CD14-positive monocyte (primary cell): ENCODE measurements at regions not wholly inside any gene's neighbourhood (a gene's known extent, or its start where the extent isn't known, plus 50 kb on each side); places are given as distances from the start of the nearest gene placed in this dataset.

Experiments
- DNase-seq, 3 donors: peaks; one replicate each; pipeline ENCODE4 v3.0.0-alpha.2; 2011 to 2022
- H2AFZ ChIP-seq: 2 replicates; pipeline ENCODE4 v1.6.0; 2012; ENCODE audit warnings: mild to moderate bottlenecking, low read depth, low read length, inconsistent platforms; ENCODE audit not compliant: insufficient read depth, poor library complexity, severe bottlenecking
- H3K27ac ChIP-seq, 2 donors: 1 replicate in 1 of 2; 2 replicates in 1 of 2; pipeline ENCODE4 v1.5.1; 2012 to 2013; ENCODE audit warnings: low read length in 2 of 2, control low read depth in 1 of 2, inconsistent platforms in 1 of 2, low read depth in 1 of 2, mild to moderate bottlenecking in 1 of 2
- H3K27me3 ChIP-seq, 2 donors: one replicate each; pipeline versions ENCODE4 v1.6.0 to v1.6.1; 2011 to 2013; ENCODE audit warnings: low read length in 2 of 2; ENCODE audit not compliant: control insufficient read depth in 2 of 2, insufficient read depth in 2 of 2
- H3K36me3 ChIP-seq, 2 donors: replicated peaks in 1 of 2; 1 replicate in 1 of 2; 2 replicates in 1 of 2; pipeline versions ENCODE4 v1.5.1 to v1.6.1; 2012 to 2013; ENCODE audit warnings: low read length in 2 of 2, control low read depth in 1 of 2, inconsistent platforms in 1 of 2, mild to moderate bottlenecking in 1 of 2; ENCODE audit not compliant: insufficient read depth in 2 of 2, control insufficient read depth in 1 of 2
- H3K4me1 ChIP-seq, 2 donors: 1 replicate in 1 of 2; 2 replicates in 1 of 2; pipeline versions ENCODE4 v1.5.1 to v1.6.1; 2012 to 2013; ENCODE audit warnings: low read length in 2 of 2, control low read depth in 1 of 2, inconsistent platforms in 1 of 2, mild to moderate bottlenecking in 1 of 2, moderate library complexity in 1 of 2; ENCODE audit not compliant: insufficient read depth in 2 of 2, control insufficient read depth in 1 of 2
- H3K4me2 ChIP-seq: replicated peaks from 2 replicates; pipeline ENCODE3; 2012; ENCODE audit warnings: low read length, moderate library complexity, mild to moderate bottlenecking; ENCODE audit not compliant: poor library complexity, severe bottlenecking; ENCODE audit errors: extremely low read depth
- H3K4me3 ChIP-seq, 3 experiments: fragments of 200-600 bp in 1 of 3; sonication (generic) in 1 of 3; replicated peaks in 1 of 3; 1 replicate in 2 of 3; 2 replicates in 1 of 3; pipeline ENCODE4 v1.5.1; 2011 to 2013; ENCODE audit warnings: low read length in 3 of 3, mild to moderate bottlenecking in 3 of 3, control low read depth in 2 of 3, low read depth in 2 of 3, inconsistent platforms in 1 of 3, moderate library complexity in 1 of 3
- H3K79me2 ChIP-seq: 2 replicates; pipeline ENCODE4 v1.6.0; 2012; ENCODE audit warnings: mild to moderate bottlenecking, control low read depth, inconsistent platforms, low read length, moderate library complexity; ENCODE audit not compliant: insufficient read depth
- H3K9ac ChIP-seq: 2 replicates; pipeline ENCODE4 v1.6.0; 2017; ENCODE audit warnings: low read length, mild to moderate bottlenecking; ENCODE audit not compliant: insufficient read depth, poor library complexity, severe bottlenecking
- H3K9me3 ChIP-seq, 2 donors: replicated peaks in 1 of 2; 1 replicate in 1 of 2; 2 replicates in 1 of 2; pipeline versions ENCODE4 v1.5.1 to v1.6.1; 2012 to 2013; ENCODE audit warnings: low read length in 2 of 2, control low read depth in 1 of 2; ENCODE audit not compliant: control insufficient read depth in 1 of 2, insufficient read depth in 1 of 2
- H4K20me1 ChIP-seq: 2 replicates; pipeline ENCODE4 v1.6.0; 2012; ENCODE audit warnings: mild to moderate bottlenecking, low read length, control low read depth, moderate library complexity; ENCODE audit not compliant: insufficient read depth
- H3K27ac Mint-ChIP-seq, 7 donors: one replicate each; pipeline ENCODE4 v1.8.0; 2020; ENCODE audit warnings: mild to moderate bottlenecking in 7 of 7, mixed read lengths in 7 of 7, moderate library complexity in 6 of 7, inconsistent platforms in 2 of 7
- H3K27me3 Mint-ChIP-seq, 3 donors: one replicate each; pipeline ENCODE4 v1.8.0; 2021 to 2022; ENCODE audit warnings: low read depth in 3 of 3, mild to moderate bottlenecking in 3 of 3, mixed read lengths in 3 of 3, moderate library complexity in 3 of 3, inconsistent platforms in 1 of 3
- H3K36me3 Mint-ChIP-seq, 2 donors: one replicate each; pipeline ENCODE4 v1.8.0; 2020; ENCODE audit warnings: mixed read lengths in 2 of 2, inconsistent platforms in 1 of 2, mild to moderate bottlenecking in 1 of 2
- H3K4me1 Mint-ChIP-seq: one replicate; pipeline ENCODE4 v1.8.0; 2020; ENCODE audit warnings: mild to moderate bottlenecking, mixed read lengths
- H3K4me3 Mint-ChIP-seq, 2 donors: one replicate each; pipeline ENCODE4 v1.8.0; 2020; ENCODE audit warnings: mild to moderate bottlenecking in 2 of 2, mixed read lengths in 2 of 2, moderate library complexity in 1 of 2
- H3K9me3 Mint-ChIP-seq, 7 donors: one replicate each; pipeline ENCODE4 v1.8.0; 2020 to 2022; ENCODE audit warnings: mixed read lengths in 7 of 7, mild to moderate bottlenecking in 6 of 7, moderate library complexity in 6 of 7, inconsistent platforms in 2 of 7
- CTCF ChIP-seq: fragments of 200-600 bp; IDR thresholded peaks from one replicate; pipeline ENCODE4 v1.8.0; 2022; ENCODE audit warnings: antibody characterized with exemption, mild to moderate bottlenecking
- WGBS: methylation state at CpG from one replicate; pipeline ENCODE4 v1.1.5; 2013; ENCODE audit warnings: missing lambda C conversion rate; ENCODE audit not compliant: insufficient coverage; 5-methylcytosine and 5-hydroxymethylcytosine counted together
- intact Hi-C, 2 donors: fragments of 100-400 bp; cut with micrococcal nuclease; formaldehyde crosslinking; loops; one replicate each; pipeline versions ENCODE4 v1.15.0 to v1.15.1; 2023

- Histone ChIP-seq H3K79me2 (no peaks in the 10 kb centered on the region), H2AFZ (no peak overlapping the region), H3K9me3 (peaks cover 0 to 8% of the 10 kb centered on the region in 2 donors), H3K4me2 (no peak overlapping the region), H3K9ac (no peak overlapping the region), H3K36me3 (no peaks in the 10 kb centered on the region), H4K20me1 (no peaks in the 10 kb centered on the region), H3K27ac (no peak overlapping the region), H3K27me3 (no peaks in the 10 kb centered on the region), H3K4me1 (no peaks in the 10 kb centered on the region), H3K4me3 (no peak overlapping the region)
- Mint-ChIP-seq H3K4me1 (no peaks in the 10 kb centered on the region), H3K9me3 (peaks cover 0 to 13% (median 6%) of the 10 kb centered on the region in 7 donors), H3K36me3 (no peaks in the 10 kb centered on the region), H3K4me3 (no peak overlapping the region), H3K27ac (no peak overlapping the region), H3K27me3 (peaks cover 0 to 4% (median 0%) of the 10 kb centered on the region in 3 donors)
- intact Hi-C loops = no loop called here
- WGBS = 81% methylated on average over 2 of the region's 2 CpGs
- no peak for DNase-seq
- no peak for TF ChIP-seq CTCF
These were observed 548.9 kb upstream of the CDH2 start for GRCh38 chr18:28725876-28726275.

- H3K79me2 ChIP-seq = no peaks in the 10 kb centered on the region
- H3K27ac ChIP-seq = no peak overlapping the region
- intact Hi-C loops = no loop called here
- Mint-ChIP-seq H3K27me3 (peaks cover 0 to 4% (median 0%) of the 10 kb centered on the region in 3 donors), H3K27ac (no peak overlapping the region), H3K36me3 (no peaks in the 10 kb centered on the region), H3K4me1 (no peaks in the 10 kb centered on the region), H3K4me3 (no peak overlapping the region), H3K9me3 (peaks cover 0 to 11% (median 4%) of the 10 kb centered on the region in 7 donors)
- H3K4me1 ChIP-seq = no peaks in the 10 kb centered on the region
- H3K36me3 ChIP-seq = no peaks in the 10 kb centered on the region
- no peaks in the 10 kb centered on the region for H3K27me3 ChIP-seq
- H2AFZ ChIP-seq = no peak overlapping the region
- peaks cover 0 to 4% of the 10 kb centered on the region in 2 donors for H3K9me3 ChIP-seq
- TF ChIP-seq CTCF = no peak
- no peaks in the 10 kb centered on the region for H4K20me1 ChIP-seq
- 100% methylated on average over 1 of the region's 2 CpGs for WGBS
- H3K4me2 ChIP-seq = no peak overlapping the region
- no peak overlapping the region for H3K4me3 ChIP-seq
- DNase-seq = no peak
- H3K9ac ChIP-seq = no peak overlapping the region
These were observed 546.6 kb upstream of the CDH2 start for GRCh38 chr18:28723506-28723905.
